Astrocyte of the spinal cord (primary cell): ENCODE measurements at regions not wholly inside any gene's neighbourhood (a gene's known extent, or its start where the extent isn't known, plus 50 kb on each side); places are given as distances from the start of the nearest gene placed in this dataset.

Experiments
- DNase-seq: peaks from one replicate; pipeline ENCODE4 v3.0.0; 2011; ENCODE audit warnings: low read depth, low spot score
- H3K4me3 ChIP-seq: 2 replicates; pipeline ENCODE4 v1.5.1; 2011; ENCODE audit warnings: low read depth, mild to moderate bottlenecking, low read length, moderate library complexity
- in situ Hi-C: cut with HindIII; loops from 2 replicates; pipeline ENCODE4 v1.10.0; 2017; ENCODE audit warnings: low sequenced_read_pairs
- TF ChIP-seq, protein P1 (sequence below): IDR thresholded peaks from 2 replicates; pipeline ENCODE4 v1.5.1; 2012; ENCODE audit warnings: low read depth, mild to moderate bottlenecking, low read length, inconsistent platforms

DNA sequence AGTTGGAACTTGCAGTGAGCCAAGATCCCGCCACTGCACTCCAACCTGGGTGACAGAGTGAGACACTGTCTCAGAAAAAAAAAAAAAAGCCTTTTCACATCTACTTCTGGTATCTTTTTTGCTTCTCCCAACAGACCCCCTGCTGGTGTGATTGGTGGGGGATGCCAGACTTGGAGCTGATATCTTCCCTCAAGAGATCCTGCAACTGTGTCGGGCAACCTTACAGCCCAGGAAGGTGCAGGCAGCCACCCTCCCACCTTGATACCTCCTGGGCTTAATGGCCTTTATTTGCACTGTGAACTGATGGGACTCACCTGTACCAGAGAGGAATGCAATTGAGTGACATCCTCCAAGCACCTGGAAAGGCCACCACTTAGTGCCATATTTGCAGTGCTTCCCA, 142.3 kb downstream of the RGS9 start:
- no peak for DNase-seq
- in situ Hi-C loops: no loop called here
- no peak overlapping the region for H3K4me3 ChIP-seq
- TF ChIP-seq, protein P1, sequence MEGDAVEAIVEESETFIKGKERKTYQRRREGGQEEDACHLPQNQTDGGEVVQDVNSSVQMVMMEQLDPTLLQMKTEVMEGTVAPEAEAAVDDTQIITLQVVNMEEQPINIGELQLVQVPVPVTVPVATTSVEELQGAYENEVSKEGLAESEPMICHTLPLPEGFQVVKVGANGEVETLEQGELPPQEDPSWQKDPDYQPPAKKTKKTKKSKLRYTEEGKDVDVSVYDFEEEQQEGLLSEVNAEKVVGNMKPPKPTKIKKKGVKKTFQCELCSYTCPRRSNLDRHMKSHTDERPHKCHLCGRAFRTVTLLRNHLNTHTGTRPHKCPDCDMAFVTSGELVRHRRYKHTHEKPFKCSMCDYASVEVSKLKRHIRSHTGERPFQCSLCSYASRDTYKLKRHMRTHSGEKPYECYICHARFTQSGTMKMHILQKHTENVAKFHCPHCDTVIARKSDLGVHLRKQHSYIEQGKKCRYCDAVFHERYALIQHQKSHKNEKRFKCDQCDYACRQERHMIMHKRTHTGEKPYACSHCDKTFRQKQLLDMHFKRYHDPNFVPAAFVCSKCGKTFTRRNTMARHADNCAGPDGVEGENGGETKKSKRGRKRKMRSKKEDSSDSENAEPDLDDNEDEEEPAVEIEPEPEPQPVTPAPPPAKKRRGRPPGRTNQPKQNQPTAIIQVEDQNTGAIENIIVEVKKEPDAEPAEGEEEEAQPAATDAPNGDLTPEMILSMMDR: no peak

DNA sequence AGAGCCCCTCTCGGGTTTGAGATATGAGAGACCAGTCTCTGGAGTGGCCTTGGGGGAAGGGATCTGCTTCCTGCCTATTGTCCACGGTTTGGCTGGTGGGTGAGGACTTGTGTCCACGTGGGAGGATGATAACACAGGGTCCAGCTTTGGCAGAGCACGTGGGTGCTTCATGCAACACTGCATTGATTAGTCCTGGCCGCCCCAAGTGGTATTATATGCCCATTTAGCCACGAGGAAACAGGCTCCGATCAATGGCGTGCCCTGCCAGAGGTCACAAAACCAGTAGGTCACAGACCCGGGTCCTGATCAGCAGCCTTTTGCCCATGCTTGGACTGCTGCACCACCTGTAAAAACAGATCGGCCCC, 141.6 kb downstream of the RGS9 start:
- H3K4me3 ChIP-seq: no peak overlapping the region
- in situ Hi-C loops: no loop called here
- DNase-seq: no peak
- TF ChIP-seq, protein P1: no peak

DNA sequence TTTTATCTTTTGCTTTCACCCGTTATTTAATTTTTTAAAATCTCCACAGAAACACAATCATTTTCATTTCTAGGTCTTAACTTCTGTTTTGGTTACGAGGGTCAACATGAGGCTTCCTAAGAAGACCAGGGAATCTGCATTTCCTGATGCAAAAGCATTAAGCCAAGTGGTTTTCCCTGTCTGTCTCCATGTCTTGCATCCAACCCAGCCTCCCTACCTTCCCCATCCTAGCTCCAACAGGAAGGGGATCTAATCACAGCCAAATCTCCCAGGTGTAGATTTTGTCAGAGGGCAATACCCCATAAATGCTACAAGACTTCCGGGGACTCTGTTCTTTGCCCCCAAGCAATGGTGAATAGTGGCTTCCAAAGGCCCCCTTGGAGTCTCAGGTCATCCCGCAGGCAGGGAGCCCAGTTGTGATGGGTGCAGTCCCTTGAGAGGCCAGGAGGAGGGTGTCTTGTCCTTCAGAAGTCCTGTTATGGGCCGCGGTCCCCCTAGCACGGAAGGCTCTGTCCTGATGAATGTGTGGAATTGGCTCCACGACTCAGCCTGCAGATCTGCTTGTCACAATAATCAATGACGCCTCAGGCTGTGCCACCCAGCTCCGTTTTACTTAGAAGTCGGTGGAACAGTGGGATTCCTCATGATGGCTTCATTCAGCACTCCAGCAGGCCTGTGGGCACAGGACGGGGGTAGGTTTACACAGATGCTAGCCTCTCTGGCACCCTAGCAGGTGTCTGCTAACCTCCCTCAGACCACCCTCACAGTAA, 141.1 kb downstream of the RGS9 start:
- in situ Hi-C loops: no loop called here
- TF ChIP-seq, protein P1: peak; percentile 81
- no peak overlapping the region for H3K4me3 ChIP-seq
- DNase-seq: peak; percentile 67

DNA sequence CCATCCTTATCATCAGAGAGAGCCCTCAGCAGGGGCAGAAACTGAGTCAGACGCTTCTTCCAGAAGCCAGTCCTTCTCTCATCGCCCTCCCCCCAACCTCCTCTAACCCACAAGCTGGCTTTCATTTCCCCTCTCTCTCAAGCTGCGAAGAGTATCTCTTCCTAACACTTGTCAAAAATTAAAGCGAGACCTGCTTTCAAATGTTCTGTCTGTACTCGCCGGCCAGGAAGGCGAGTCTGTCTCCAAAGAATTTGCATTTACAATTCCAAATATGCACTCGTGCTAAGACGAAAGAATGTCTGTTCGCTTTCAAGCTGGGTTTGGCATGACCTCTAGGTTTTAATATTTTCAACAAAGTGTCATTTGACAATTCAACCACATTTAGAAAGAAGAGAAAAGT, 140.4 kb downstream of the RGS9 start:
- no peak overlapping the region for H3K4me3 ChIP-seq
- DNase-seq: peak; percentile 40
- TF ChIP-seq, protein P1: no peak
- in situ Hi-C loops: no loop called here
